IMR-90 (cell line): ENCODE measurements at regions not wholly inside any gene's neighbourhood (a gene's known extent, or its start where the extent isn't known, plus 50 kb on each side); places are given as distances from the start of the nearest gene placed in this dataset.

Experiments
- ATAC-seq: fragments of 200-7000 bp; cut with Tn5 transposase; 2 replicates; pipeline ENCODE4 v1.9.1; 2020; ENCODE audit warnings: low read depth, mild to moderate bottlenecking, moderate library complexity
- BruUV-seq: library from RNA; stranded (reverse); fragments of 400-500 nt; replicated peaks from 2 replicates; lab custom pipeline; 2021; lab: Mats Ljungman, UMichigan
- CTCF ChIA-PET: fragments of 300-600 bp; formaldehyde crosslinking; extraction: SDS; loops from one replicate; lab custom pipeline; 2021; ENCODE audit warnings: antibody characterized with exemption; lab: Yijun Ruan, JAX
- POLR2A ChIA-PET: fragments of 300-600 bp; sonication (Branson Sonifier 250); formaldehyde crosslinking; loops from one replicate; lab custom pipeline; 2022; ENCODE audit warnings: antibody characterized with exemption; ENCODE audit not compliant: unreplicated experiment; lab: Charles Lee
- DNase-seq: peaks from one replicate; pipeline ENCODE4 v3.0.0; 2013
- H2AFZ ChIP-seq: replicated peaks from 2 replicates; pipeline ENCODE3; 2013; ENCODE audit warnings: low read length, mild to moderate bottlenecking; ENCODE audit not compliant: poor library complexity
- H2AK5ac ChIP-seq: 2 replicates; pipeline ENCODE4 v1.6.1; 2013; ENCODE audit warnings: low read depth, low read length, inconsistent platforms
- H2AK9ac ChIP-seq: replicated peaks from 2 replicates; pipeline ENCODE3; 2013; ENCODE audit warnings: mild to moderate bottlenecking, low read depth, low read length, moderate library complexity; ENCODE audit not compliant: poor library complexity
- H2BK120ac ChIP-seq: 2 replicates; pipeline ENCODE4 v1.6.1; 2013; ENCODE audit warnings: low read depth, low read length, inconsistent platforms
- H2BK15ac ChIP-seq: 3 replicates; pipeline ENCODE4 v1.6.1; 2013; ENCODE audit warnings: low read depth, low read length, inconsistent platforms
- H2BK20ac ChIP-seq: 2 replicates; pipeline ENCODE4 v1.6.1; 2013; ENCODE audit warnings: low read depth, mild to moderate bottlenecking, inconsistent platforms, low read length, moderate library complexity
- H2BK5ac ChIP-seq: 2 replicates; pipeline ENCODE4 v1.6.1; 2013; ENCODE audit warnings: mild to moderate bottlenecking, low read depth, low read length, inconsistent platforms; ENCODE audit not compliant: poor library complexity, severe bottlenecking
- H3K14ac ChIP-seq: replicated peaks from 2 replicates; pipeline ENCODE4 v1.6.1; 2013; ENCODE audit warnings: low read depth, low read length, inconsistent platforms
- H3K18ac ChIP-seq: 2 replicates; pipeline ENCODE4 v1.6.1; 2013; ENCODE audit warnings: low read depth, low read length, control low read depth
- H3K23ac ChIP-seq: 2 replicates; pipeline ENCODE4 v1.6.1; 2013; ENCODE audit warnings: low read depth, low read length, inconsistent platforms
- H3K27ac ChIP-seq: 2 replicates; pipeline ENCODE4 v1.5.1; 2013; ENCODE audit warnings: mild to moderate bottlenecking, control low read depth, low read length; ENCODE audit not compliant: insufficient read depth
- H3K27me3 ChIP-seq: 2 replicates; pipeline ENCODE4 v1.6.1; 2013; ENCODE audit warnings: low read length; ENCODE audit not compliant: control insufficient read depth, insufficient read depth
- H3K36me3 ChIP-seq: 2 replicates; pipeline ENCODE4 v1.6.1; 2013; ENCODE audit warnings: low read length, mixed read lengths; ENCODE audit not compliant: control insufficient read depth, insufficient read depth
- H3K4ac ChIP-seq: 2 replicates; pipeline ENCODE4 v1.6.1; 2013; ENCODE audit warnings: low read depth, low read length, inconsistent platforms
- H3K4me1 ChIP-seq: 2 replicates; pipeline ENCODE4 v1.6.1; 2013; ENCODE audit warnings: low read length, mixed read lengths; ENCODE audit not compliant: control insufficient read depth, insufficient read depth
- H3K4me2 ChIP-seq: 2 replicates; pipeline ENCODE4 v1.6.1; 2013; ENCODE audit warnings: low read depth, mild to moderate bottlenecking, control low read depth, low read length, moderate library complexity
- H3K4me3 ChIP-seq: 2 replicates; pipeline ENCODE4 v1.5.1; 2013; ENCODE audit warnings: low read depth, mild to moderate bottlenecking, control low read depth, low read length, moderate library complexity; ENCODE audit not compliant: insufficient read depth
- H3K56ac ChIP-seq: 2 replicates; pipeline ENCODE4 v1.6.1; 2013; ENCODE audit warnings: low read length, inconsistent platforms; ENCODE audit not compliant: insufficient read depth; ENCODE audit errors: extremely low read depth
- H3K79me1 ChIP-seq, 2 experiments: 2 replicates each; pipeline ENCODE4 v1.6.1; 2013; ENCODE audit warnings: low read length in 2 of 2, inconsistent platforms in 1 of 2, low read depth in 1 of 2
- H3K9ac ChIP-seq: 2 replicates; pipeline ENCODE4 v1.6.1; 2013; ENCODE audit warnings: low read depth, low read length, control low read depth
- H3K9me1 ChIP-seq: 2 replicates; pipeline ENCODE4 v1.6.1; 2013; ENCODE audit warnings: low read length, inconsistent platforms; ENCODE audit not compliant: insufficient read depth
- H3K9me3 ChIP-seq: 2 replicates; pipeline ENCODE4 v1.6.1; 2013; ENCODE audit warnings: low read length; ENCODE audit not compliant: control insufficient read depth, insufficient read depth
- H4K20me1 ChIP-seq: 2 replicates; pipeline ENCODE4 v1.6.1; 2013; ENCODE audit warnings: low read length, inconsistent platforms; ENCODE audit not compliant: insufficient read depth
- H4K5ac ChIP-seq: 2 replicates; pipeline ENCODE4 v1.6.1; 2013; ENCODE audit warnings: mild to moderate bottlenecking, low read depth, low read length, control low read depth
- H4K8ac ChIP-seq, 2 experiments: 2 replicates each; pipeline ENCODE4 v1.6.1; 2013; ENCODE audit warnings: low read depth in 2 of 2, low read length in 2 of 2, control low read depth in 1 of 2, inconsistent platforms in 1 of 2
- H4K91ac ChIP-seq: 2 replicates; pipeline ENCODE4 v1.6.1; 2013; ENCODE audit warnings: low read depth, low read length, inconsistent platforms; ENCODE audit not compliant: insufficient read depth
- BHLHE40 ChIP-seq: fragments of 150-350 bp; IDR thresholded peaks from 2 replicates; pipeline ENCODE4 v1.6.1; 2016; ENCODE audit warnings: mild to moderate bottlenecking, low read depth, low read length
- CEBPB ChIP-seq: IDR thresholded peaks from 2 replicates; pipeline ENCODE4 v1.6.1; 2012; ENCODE audit warnings: low read depth, low read length, improper control_type of control experiment
- CHD1 ChIP-seq: IDR thresholded peaks from 2 replicates; pipeline ENCODE4 v1.6.1; 2012; ENCODE audit warnings: low read depth, low read length, improper control_type of control experiment
- CTCF ChIP-seq: conservative IDR thresholded peaks from 2 replicates; pipeline ENCODE4 v1.5.1; 2012; ENCODE audit warnings: mild to moderate bottlenecking, low read depth, low read length, improper control_type of control experiment
- ELK1 ChIP-seq: fragments of 150-350 bp; IDR thresholded peaks from 2 replicates; pipeline ENCODE4 v1.6.1; 2016; ENCODE audit warnings: low read depth, mild to moderate bottlenecking, low read length, moderate library complexity, borderline replicate concordance
- FOS ChIP-seq: fragments of 150-350 bp; IDR thresholded peaks from 2 replicates; pipeline ENCODE4 v1.6.1; 2016; ENCODE audit warnings: low read depth, low read length
- MAFK ChIP-seq: IDR thresholded peaks from 2 replicates; pipeline ENCODE4 v1.6.1; 2012; ENCODE audit warnings: low read depth, low read length, improper control_type of control experiment
- MAZ ChIP-seq: IDR thresholded peaks from 2 replicates; pipeline ENCODE4 v1.6.1; 2012; ENCODE audit warnings: low read depth, mild to moderate bottlenecking, low read length, improper control_type of control experiment, moderate library complexity, borderline replicate concordance
- MXI1 ChIP-seq: IDR thresholded peaks from 2 replicates; pipeline ENCODE4 v1.6.1; 2012; ENCODE audit warnings: low read depth, mild to moderate bottlenecking, low read length, moderate library complexity, borderline replicate concordance
- NFE2L2 ChIP-seq: fragments of 150-350 bp; IDR thresholded peaks from 2 replicates; pipeline ENCODE4 v1.6.1; 2016; ENCODE audit warnings: low read depth, mild to moderate bottlenecking, low read length
- POLR2A ChIP-seq: IDR thresholded peaks from 2 replicates; pipeline ENCODE4 v1.6.1; 2012; ENCODE audit warnings: mild to moderate bottlenecking, low read depth, low read length
- RAD21 ChIP-seq: IDR thresholded peaks from 2 replicates; pipeline ENCODE4 v1.6.1; 2012; ENCODE audit warnings: low read length, improper control_type of control experiment
- RCOR1 ChIP-seq: IDR thresholded peaks from 2 replicates; pipeline ENCODE4 v1.6.1; 2012; ENCODE audit warnings: mild to moderate bottlenecking, low read length, improper control_type of control experiment; ENCODE audit not compliant: insufficient replicate concordance
- RFX5 ChIP-seq: IDR thresholded peaks from 2 replicates; pipeline ENCODE4 v1.8.0; 2012; ENCODE audit warnings: low read depth, mild to moderate bottlenecking, low read length, moderate library complexity
- SMC3 ChIP-seq: fragments of 150-350 bp; IDR thresholded peaks from 2 replicates; pipeline ENCODE4 v1.6.1; 2016; ENCODE audit warnings: low read depth, mild to moderate bottlenecking, antibody characterized with exemption, low read length, moderate library complexity
- USF2 ChIP-seq: fragments of 150-350 bp; IDR thresholded peaks from 2 replicates; pipeline ENCODE4 v1.6.1; 2017; ENCODE audit warnings: mild to moderate bottlenecking, antibody characterized with exemption, low read length, low read depth
- WGBS, 2 experiments: methylation state at CpG; one replicate each; pipeline versions ENCODE4 v1.1.5 to v1.1.7; 2013; ENCODE audit warnings: missing lambda C conversion rate in 2 of 2; ENCODE audit not compliant: insufficient read length in 1 of 2; ENCODE audit errors: extremely low coverage in 2 of 2; 5-methylcytosine and 5-hydroxymethylcytosine counted together
- dilution Hi-C: fragments of 300-500 bp; cut with HindIII; formaldehyde crosslinking; loops from one replicate; pipeline ENCODE4 v1.14.3; 2018; ENCODE audit warnings: low sequenced_read_pairs; ENCODE audit not compliant: unreplicated experiment
- in situ Hi-C: fragments of 300-500 bp; cut with MboI; formaldehyde crosslinking; loops from 3 replicates; pipeline ENCODE4 v1.14.3; 2019; ENCODE audit warnings: low sequenced_read_pairs, inconsistent platforms, mixed read lengths
- intact Hi-C: fragments of 100-400 bp; cut with micrococcal nuclease; formaldehyde crosslinking; loops from 2 replicates; pipeline ENCODE4 v1.10.0; 2022

- ChIA-PET POLR2A (no interaction called here), CTCF (no interaction called here)
- no peak for ATAC-seq
- TF ChIP-seq POLR2A (no peak), RCOR1 (no peak), MXI1 (no peak), BHLHE40 (no peak), USF2 (no peak), CEBPB (no peak), MAZ (no peak), NFE2L2 (no peak), CTCF (no peak), SMC3 (no peak), MAFK (no peak), ELK1 (no peak), RAD21 (no peak), CHD1 (no peak), RFX5 (no peak), FOS (no peak)
- intact Hi-C loops: no loop called here
- Histone ChIP-seq H3K36me3 (no peaks in the 10 kb centered on the region), H4K20me1 (no peaks in the 10 kb centered on the region), H2BK5ac (no peak overlapping the region), H2BK15ac (no peak overlapping the region), H4K8ac (no peak overlapping the region), H3K4me1 (no peaks in the 10 kb centered on the region), H3K27me3 (no peaks in the 10 kb centered on the region), H2BK20ac (no peak overlapping the region), H3K23ac (no peak overlapping the region), H3K56ac (no peak overlapping the region), H4K91ac (no peak overlapping the region), H3K4me2 (no peak overlapping the region), H3K4me3 (no peak overlapping the region), H2BK120ac (no peak overlapping the region), H2AK9ac (no peak overlapping the region), H3K9ac (no peak overlapping the region), H3K18ac (no peak overlapping the region), H2AK5ac (no peak overlapping the region), H3K79me1 (no peaks in the 10 kb centered on the region), H3K9me3 (no peaks in the 10 kb centered on the region; the same call in 1 of the 2 replicates), H3K4ac (no peak overlapping the region), H3K9me1 (no peaks in the 10 kb centered on the region), H3K14ac (no peak overlapping the region), H2AFZ (no peak overlapping the region), H4K5ac (no peak overlapping the region), H3K27ac (no peak overlapping the region)
- 93% methylated on average over 10 of the region's 36 CpGs; no CpG with 5 or more reads in 1 of the 2 experiments for WGBS, 2 experiments
- BruUV-seq: no TSS peak
- in situ Hi-C loops: no loop called here
- no peak for DNase-seq
- dilution Hi-C loops: no loop called here
Observed at GRCh38 chr2:52629531-52629930, 1138.1 kb upstream of the CHAC2 start.
